ENCODE measurements at regions not wholly inside any gene's neighbourhood (a gene's known extent, or its start where the extent isn't known, plus 50 kb on each side); places are given as distances from the start of the nearest gene placed in this dataset.
A peak's percentile ranks its signal among the peaks of the same experiment; 100 is the strongest.

DNA sequence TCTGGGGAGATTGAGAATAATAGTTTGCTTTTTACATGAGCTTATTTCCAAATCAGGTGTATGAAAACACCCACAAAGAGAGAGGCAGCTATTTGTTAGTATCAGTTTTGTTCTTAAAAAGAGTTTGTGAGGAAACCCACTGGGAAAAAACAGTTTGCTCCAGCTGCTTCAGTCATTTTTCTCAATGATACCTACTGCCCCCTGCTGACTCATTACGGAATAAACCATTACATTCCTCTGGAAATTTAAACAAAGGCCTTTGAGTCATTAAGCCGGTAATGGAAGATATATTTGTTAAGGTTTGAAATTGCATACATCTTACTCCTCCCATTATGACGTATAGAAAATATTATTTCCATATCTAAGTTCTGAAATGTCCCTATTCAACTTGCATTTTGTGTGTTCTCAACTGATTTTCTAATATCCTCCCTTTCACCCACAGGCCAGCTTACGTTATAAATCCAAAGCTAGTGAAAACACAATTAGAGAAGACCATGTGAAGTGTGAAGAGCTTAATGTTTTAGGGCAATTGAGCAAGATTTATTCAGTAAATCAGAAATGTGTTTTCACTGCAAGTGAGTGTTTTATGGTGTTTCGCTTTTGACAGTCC lies 761.6 kb downstream of the DSC3 start:
- TF ChIP-seq, protein P1, sequence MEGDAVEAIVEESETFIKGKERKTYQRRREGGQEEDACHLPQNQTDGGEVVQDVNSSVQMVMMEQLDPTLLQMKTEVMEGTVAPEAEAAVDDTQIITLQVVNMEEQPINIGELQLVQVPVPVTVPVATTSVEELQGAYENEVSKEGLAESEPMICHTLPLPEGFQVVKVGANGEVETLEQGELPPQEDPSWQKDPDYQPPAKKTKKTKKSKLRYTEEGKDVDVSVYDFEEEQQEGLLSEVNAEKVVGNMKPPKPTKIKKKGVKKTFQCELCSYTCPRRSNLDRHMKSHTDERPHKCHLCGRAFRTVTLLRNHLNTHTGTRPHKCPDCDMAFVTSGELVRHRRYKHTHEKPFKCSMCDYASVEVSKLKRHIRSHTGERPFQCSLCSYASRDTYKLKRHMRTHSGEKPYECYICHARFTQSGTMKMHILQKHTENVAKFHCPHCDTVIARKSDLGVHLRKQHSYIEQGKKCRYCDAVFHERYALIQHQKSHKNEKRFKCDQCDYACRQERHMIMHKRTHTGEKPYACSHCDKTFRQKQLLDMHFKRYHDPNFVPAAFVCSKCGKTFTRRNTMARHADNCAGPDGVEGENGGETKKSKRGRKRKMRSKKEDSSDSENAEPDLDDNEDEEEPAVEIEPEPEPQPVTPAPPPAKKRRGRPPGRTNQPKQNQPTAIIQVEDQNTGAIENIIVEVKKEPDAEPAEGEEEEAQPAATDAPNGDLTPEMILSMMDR (IDR thresholded peaks at IDR 0.05), result peak; percentile 42 to 72 (median 60)
- TF ChIP-seq POLR2A (IDR thresholded peaks at IDR 0.05), result no peak
